ENCODE measurements at regions not wholly inside any gene's neighbourhood (a gene's known extent, or its start where the extent isn't known, plus 50 kb on each side); places are given as distances from the start of the nearest gene placed in this dataset.

- CTCF ChIA-PET = no interaction called here
- no peaks in the 10 kb centered on the region for H3K4me1 Mint-ChIP-seq (ENCODE audit: low read depth, unreplicated experiment)
- BruUV-seq (replicated peaks) = no TSS peak
- TF ChIP-seq CTCF (IDR thresholded peaks at IDR 0.05; ENCODE audit: unreplicated experiment) = no peak
- no peaks in the 10 kb centered on the region for H3K9me3 Mint-ChIP-seq (ENCODE audit: low read depth, unreplicated experiment)
- no peak for DNase-seq
- intact Hi-C loops (cut with micrococcal nuclease; ENCODE audit: unreplicated experiment) = no loop called here
- H3K36me3 Mint-ChIP-seq (ENCODE audit: insufficient read depth, unreplicated experiment) = no peaks in the 10 kb centered on the region
- H3K4me3 Mint-ChIP-seq (ENCODE audit: low read depth, unreplicated experiment) = no peak overlapping the region
- H3K27ac Mint-ChIP-seq (ENCODE audit: unreplicated experiment) = no peak overlapping the region
- peaks cover 23% of the 10 kb centered on the region for H3K27me3 Mint-ChIP-seq (ENCODE audit: unreplicated experiment)
Observed at GRCh38 chr2:59282374-59283057, 1041.4 kb upstream of the FANCL start.

- TF ChIP-seq CTCF (IDR thresholded peaks at IDR 0.05; ENCODE audit: unreplicated experiment) = no peak
- Mint-ChIP-seq H3K9me3 (ENCODE audit: low read depth, unreplicated experiment) (no peaks in the 10 kb centered on the region), H3K4me1 (ENCODE audit: low read depth, unreplicated experiment) (no peaks in the 10 kb centered on the region), H3K4me3 (ENCODE audit: low read depth, unreplicated experiment) (no peak overlapping the region), H3K27me3 (ENCODE audit: unreplicated experiment) (no peaks in the 10 kb centered on the region), H3K36me3 (ENCODE audit: insufficient read depth, unreplicated experiment) (no peaks in the 10 kb centered on the region), H3K27ac (ENCODE audit: unreplicated experiment) (no peak overlapping the region)
- DNase-seq = peak; percentile 6
- no TSS peak for BruUV-seq (replicated peaks)
- intact Hi-C loops (cut with micrococcal nuclease; ENCODE audit: unreplicated experiment) = no loop called here
- CTCF ChIA-PET = no interaction called here
Observed at GRCh38 chr2:59277671-59278070, 1036.5 kb upstream of the FANCL start.

GRCh38 chr2:59276917-59277316, 1035.8 kb upstream of the FANCL start:
- Mint-ChIP-seq H3K4me1 (ENCODE audit: low read depth, unreplicated experiment) (no peaks in the 10 kb centered on the region), H3K9me3 (ENCODE audit: low read depth, unreplicated experiment) (no peaks in the 10 kb centered on the region), H3K27ac (ENCODE audit: unreplicated experiment) (no peak overlapping the region), H3K36me3 (ENCODE audit: insufficient read depth, unreplicated experiment) (no peaks in the 10 kb centered on the region), H3K27me3 (ENCODE audit: unreplicated experiment) (no peaks in the 10 kb centered on the region), H3K4me3 (ENCODE audit: low read depth, unreplicated experiment) (no peak overlapping the region)
- no TSS peak for BruUV-seq (replicated peaks)
- intact Hi-C loops (cut with micrococcal nuclease; ENCODE audit: unreplicated experiment) = no loop called here
- no peak for DNase-seq
- no peak for TF ChIP-seq CTCF (IDR thresholded peaks at IDR 0.05; ENCODE audit: unreplicated experiment)
- CTCF ChIA-PET = no interaction called here

DNA sequence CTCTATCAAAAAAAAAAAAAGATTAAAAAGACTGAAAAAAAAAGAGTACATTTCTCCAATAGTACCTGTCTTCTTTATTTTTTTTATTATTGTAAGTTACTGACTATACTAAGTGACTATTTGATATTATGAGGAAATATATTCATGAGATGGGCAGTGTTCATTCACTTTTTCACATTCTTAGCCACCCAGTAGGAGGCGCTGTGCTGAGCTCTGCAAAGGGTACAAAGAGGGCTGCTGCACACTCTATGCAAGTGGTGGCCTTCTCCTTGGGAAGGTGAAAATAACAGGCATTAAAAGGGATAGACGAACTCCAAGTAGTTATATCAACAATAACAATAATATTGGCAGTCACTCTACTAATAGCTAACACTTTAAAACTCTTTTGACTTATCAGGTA, 1034.9 kb upstream of the FANCL start:
- H3K36me3 Mint-ChIP-seq (ENCODE audit: insufficient read depth, unreplicated experiment) = no peaks in the 10 kb centered on the region
- H3K27me3 Mint-ChIP-seq (ENCODE audit: unreplicated experiment) = no peaks in the 10 kb centered on the region
- no peaks in the 10 kb centered on the region for H3K4me1 Mint-ChIP-seq (ENCODE audit: low read depth, unreplicated experiment)
- peak; percentile 33 for TF ChIP-seq CTCF (IDR thresholded peaks at IDR 0.05; ENCODE audit: unreplicated experiment)
- CTCF ChIA-PET = interaction anchor here (0.7 kb wide), 2 partner anchors 17 to 45 kb away, joined by 3 to 5 read pairs; no protein-coding TSS in a partner anchor
- intact Hi-C loops (cut with micrococcal nuclease; ENCODE audit: unreplicated experiment) = no loop called here
- no peak overlapping the region for H3K27ac Mint-ChIP-seq (ENCODE audit: unreplicated experiment)
- no peaks in the 10 kb centered on the region for H3K9me3 Mint-ChIP-seq (ENCODE audit: low read depth, unreplicated experiment)
- peak; percentile 1 for DNase-seq
- no peak overlapping the region for H3K4me3 Mint-ChIP-seq (ENCODE audit: low read depth, unreplicated experiment)
- no TSS peak for BruUV-seq (replicated peaks)

All from Calu3 (cell line).